T-helper 17 cell (primary cell): ENCODE measurements at regions not wholly inside any gene's neighbourhood (a gene's known extent, or its start where the extent isn't known, plus 50 kb on each side); places are given as distances from the start of the nearest gene placed in this dataset.

Source experiments
- ATAC-seq: fragments of 150-1000 bp; cut with Tn5 transposase; 2 replicates; pipeline ENCODE4 v1.10.0; 2021; ENCODE audit warnings: mild to moderate bottlenecking, moderate library complexity
- DNase-seq, 3 donors: peaks; one replicate each; pipeline versions ENCODE4 v3.0.0 to v3.0.0-alpha.2; 2020 to 2021
- H3K9me3 ChIP-seq: one replicate; pipeline ENCODE4 v1.7.0; 2013; ENCODE audit warnings: low read length, mild to moderate bottlenecking; ENCODE audit not compliant: control insufficient read depth, poor library complexity, severe bottlenecking
- H3K27ac Mint-ChIP-seq: one replicate; pipeline ENCODE4 v1.8.0; 2022; ENCODE audit warnings: mild to moderate bottlenecking, moderate library complexity, mixed read lengths
- H3K27me3 Mint-ChIP-seq: one replicate; pipeline ENCODE4 v1.8.0; 2022; ENCODE audit warnings: mixed read lengths
- H3K36me3 Mint-ChIP-seq: one replicate; pipeline ENCODE4 v1.8.0; 2022; ENCODE audit warnings: low read depth, mixed read lengths
- H3K4me1 Mint-ChIP-seq: one replicate; pipeline ENCODE4 v1.8.0; 2022; ENCODE audit warnings: mild to moderate bottlenecking, mixed read lengths
- H3K4me3 Mint-ChIP-seq: one replicate; pipeline ENCODE4 v1.8.0; 2022; ENCODE audit warnings: mild to moderate bottlenecking, moderate library complexity, mixed read lengths

GRCh38 chr5:174259696-174260420 is 214.4 kb downstream of the NSG2 start:
- DNase-seq (no peak), ATAC-seq (no peak)
- Mint-ChIP-seq H3K36me3 (no peaks in the 10 kb centered on the region), H3K27me3 (peaks cover 6% of the 10 kb centered on the region), H3K4me1 (no peaks in the 10 kb centered on the region), H3K27ac (no peak overlapping the region), H3K4me3 (no peak overlapping the region)
- H3K9me3 ChIP-seq: no peaks in the 10 kb centered on the region

GRCh38 chr5:174271316-174271715 is 225.8 kb downstream of the NSG2 start:
- no peak for DNase-seq
- Mint-ChIP-seq H3K4me3 (no peak overlapping the region), H3K27me3 (peaks cover under 1% of the 10 kb centered on the region), H3K36me3 (no peaks in the 10 kb centered on the region), H3K4me1 (no peaks in the 10 kb centered on the region), H3K27ac (no peak overlapping the region)
- ATAC-seq: no peak
- peaks cover 2% of the 10 kb centered on the region for H3K9me3 ChIP-seq

GRCh38 chr5:174272671-174273070 is 227.2 kb downstream of the NSG2 start:
- ATAC-seq (no peak), DNase-seq (no peak)
- Mint-ChIP-seq H3K4me1 (no peaks in the 10 kb centered on the region), H3K4me3 (no peak overlapping the region), H3K27me3 (peaks cover 4% of the 10 kb centered on the region), H3K36me3 (no peaks in the 10 kb centered on the region), H3K27ac (no peak overlapping the region)
- peaks cover 2% of the 10 kb centered on the region for H3K9me3 ChIP-seq

GRCh38 chr5:174273325-174273724 is 227.8 kb downstream of the NSG2 start:
- no peak for ATAC-seq
- DNase-seq: no peak
- no peaks in the 10 kb centered on the region for H3K4me1 Mint-ChIP-seq
- peaks cover 4% of the 10 kb centered on the region for H3K27me3 Mint-ChIP-seq
- peaks cover 2% of the 10 kb centered on the region for H3K9me3 ChIP-seq
- H3K4me3 Mint-ChIP-seq: no peak overlapping the region
- no peak overlapping the region for H3K27ac Mint-ChIP-seq
- H3K36me3 Mint-ChIP-seq: no peaks in the 10 kb centered on the region

GRCh38 chr5:174275959-174276358 is 230.5 kb downstream of the NSG2 start:
- Mint-ChIP-seq H3K27me3 (peaks cover 5% of the 10 kb centered on the region), H3K36me3 (no peaks in the 10 kb centered on the region), H3K27ac (no peak overlapping the region), H3K4me3 (no peak overlapping the region), H3K4me1 (no peaks in the 10 kb centered on the region)
- H3K9me3 ChIP-seq: peaks cover 2% of the 10 kb centered on the region
- DNase-seq (no peak), ATAC-seq (no peak)

GRCh38 chr5:174281089-174281760 is 235.7 kb downstream of the NSG2 start:
- H3K36me3 Mint-ChIP-seq: no peaks in the 10 kb centered on the region
- H3K27ac Mint-ChIP-seq: no peak overlapping the region
- no peaks in the 10 kb centered on the region for H3K9me3 ChIP-seq
- ATAC-seq: no peak
- H3K4me1 Mint-ChIP-seq: no peaks in the 10 kb centered on the region
- DNase-seq: no peak
- peaks cover 16% of the 10 kb centered on the region for H3K27me3 Mint-ChIP-seq
- no peak overlapping the region for H3K4me3 Mint-ChIP-seq

GRCh38 chr5:174281855-174282254 is 236.3 kb downstream of the NSG2 start:
- DNase-seq: no peak
- no peaks in the 10 kb centered on the region for H3K9me3 ChIP-seq
- Mint-ChIP-seq H3K4me1 (no peaks in the 10 kb centered on the region), H3K27ac (no peak overlapping the region), H3K4me3 (no peak overlapping the region), H3K27me3 (peaks cover 11% of the 10 kb centered on the region), H3K36me3 (no peaks in the 10 kb centered on the region)
- ATAC-seq: no peak

- H3K27ac Mint-ChIP-seq: no peak overlapping the region
- ATAC-seq (no peak), DNase-seq (no peak)
- peaks cover 11% of the 10 kb centered on the region for H3K27me3 Mint-ChIP-seq
- H3K36me3 Mint-ChIP-seq: no peaks in the 10 kb centered on the region
- no peaks in the 10 kb centered on the region for H3K9me3 ChIP-seq
- H3K4me1 Mint-ChIP-seq: no peaks in the 10 kb centered on the region
- H3K4me3 Mint-ChIP-seq: no peak overlapping the region
Observed at GRCh38 chr5:174282391-174282790, 236.9 kb downstream of the NSG2 start.

GRCh38 chr5:174283211-174284005 is 237.9 kb downstream of the NSG2 start:
- peaks cover 11% of the 10 kb centered on the region for H3K27me3 Mint-ChIP-seq
- ATAC-seq: no peak

GRCh38 chr5:174284873-174285272 is 239.4 kb downstream of the NSG2 start:
- no peak for ATAC-seq
- Mint-ChIP-seq H3K36me3 (no peaks in the 10 kb centered on the region), H3K4me3 (no peak overlapping the region), H3K27me3 (peaks cover 11% of the 10 kb centered on the region), H3K4me1 (no peaks in the 10 kb centered on the region), H3K27ac (no peak overlapping the region)
- no peaks in the 10 kb centered on the region for H3K9me3 ChIP-seq
- DNase-seq: no peak

More at GRCh38 chr5:174283211-174284005, 237.9 kb downstream of the NSG2 start:
- DNase-seq: no peak
- Mint-ChIP-seq H3K4me3 (no peak overlapping the region), H3K36me3 (no peaks in the 10 kb centered on the region), H3K4me1 (no peaks in the 10 kb centered on the region), H3K27ac (no peak overlapping the region)
- H3K9me3 ChIP-seq: no peaks in the 10 kb centered on the region

- no peaks in the 10 kb centered on the region for H3K36me3 Mint-ChIP-seq
- ATAC-seq (no peak), DNase-seq (no peak)
- H3K9me3 ChIP-seq: no peaks in the 10 kb centered on the region
- no peak overlapping the region for H3K27ac Mint-ChIP-seq
- H3K4me1 Mint-ChIP-seq: no peaks in the 10 kb centered on the region
- peaks cover 6% of the 10 kb centered on the region for H3K27me3 Mint-ChIP-seq
- H3K4me3 Mint-ChIP-seq: no peak overlapping the region
Observed at GRCh38 chr5:174287761-174288160, 242.3 kb downstream of the NSG2 start.

- peaks cover under 1% of the 10 kb centered on the region for H3K27me3 Mint-ChIP-seq
- H3K27ac Mint-ChIP-seq: no peak overlapping the region
- no peak for ATAC-seq
- H3K4me1 Mint-ChIP-seq: no peaks in the 10 kb centered on the region
- DNase-seq: no peak
- H3K9me3 ChIP-seq: no peaks in the 10 kb centered on the region
- no peak overlapping the region for H3K4me3 Mint-ChIP-seq
- no peaks in the 10 kb centered on the region for H3K36me3 Mint-ChIP-seq
Observed at GRCh38 chr5:174288439-174288838, 242.9 kb downstream of the NSG2 start.

GRCh38 chr5:174291162-174291561 is 245.7 kb downstream of the NSG2 start:
- Mint-ChIP-seq H3K4me1 (no peaks in the 10 kb centered on the region), H3K4me3 (no peak overlapping the region), H3K36me3 (no peaks in the 10 kb centered on the region), H3K27ac (no peak overlapping the region), H3K27me3 (no peaks in the 10 kb centered on the region)
- no peaks in the 10 kb centered on the region for H3K9me3 ChIP-seq
- ATAC-seq (no peak), DNase-seq (no peak)
